Ectodermal cell (in vitro differentiated cells): ENCODE measurements at regions not wholly inside any gene's neighbourhood (a gene's known extent, or its start where the extent isn't known, plus 50 kb on each side); places are given as distances from the start of the nearest gene placed in this dataset.

ENCODE experiments used
- H3K27ac ChIP-seq: 2 replicates; pipeline ENCODE4 v1.7.0; 2013; ENCODE audit warnings: mild to moderate bottlenecking, low read depth, low read length; ENCODE audit not compliant: insufficient read depth, poor library complexity, severe bottlenecking
- H3K27me3 ChIP-seq: 2 replicates; pipeline ENCODE4 v1.7.0; 2013; ENCODE audit warnings: mild to moderate bottlenecking, low read length; ENCODE audit not compliant: insufficient read depth, control insufficient read depth, poor library complexity, severe bottlenecking
- H3K36me3 ChIP-seq: one replicate; pipeline ENCODE4 v1.7.0; 2013; ENCODE audit warnings: low read length; ENCODE audit not compliant: control insufficient read depth, insufficient read depth
- H3K4me1 ChIP-seq: one replicate; pipeline ENCODE4 v1.7.0; 2013; ENCODE audit warnings: low read length; ENCODE audit not compliant: control insufficient read depth, insufficient read depth
- H3K4me3 ChIP-seq: 2 replicates; pipeline ENCODE4 v1.7.0; 2013; ENCODE audit warnings: low read depth, low read length, control low read depth; ENCODE audit not compliant: insufficient read depth
- H3K9me3 ChIP-seq: 2 replicates; pipeline ENCODE4 v1.7.0; 2013; ENCODE audit warnings: mild to moderate bottlenecking, low read length, moderate library complexity; ENCODE audit not compliant: control insufficient read depth
- WGBS, 2 experiments: methylation state at CpG; one replicate each; pipeline ENCODE4 v1.1.7; 2013; ENCODE audit warnings: missing lambda C conversion rate in 2 of 2; 5-methylcytosine and 5-hydroxymethylcytosine counted together

DNA sequence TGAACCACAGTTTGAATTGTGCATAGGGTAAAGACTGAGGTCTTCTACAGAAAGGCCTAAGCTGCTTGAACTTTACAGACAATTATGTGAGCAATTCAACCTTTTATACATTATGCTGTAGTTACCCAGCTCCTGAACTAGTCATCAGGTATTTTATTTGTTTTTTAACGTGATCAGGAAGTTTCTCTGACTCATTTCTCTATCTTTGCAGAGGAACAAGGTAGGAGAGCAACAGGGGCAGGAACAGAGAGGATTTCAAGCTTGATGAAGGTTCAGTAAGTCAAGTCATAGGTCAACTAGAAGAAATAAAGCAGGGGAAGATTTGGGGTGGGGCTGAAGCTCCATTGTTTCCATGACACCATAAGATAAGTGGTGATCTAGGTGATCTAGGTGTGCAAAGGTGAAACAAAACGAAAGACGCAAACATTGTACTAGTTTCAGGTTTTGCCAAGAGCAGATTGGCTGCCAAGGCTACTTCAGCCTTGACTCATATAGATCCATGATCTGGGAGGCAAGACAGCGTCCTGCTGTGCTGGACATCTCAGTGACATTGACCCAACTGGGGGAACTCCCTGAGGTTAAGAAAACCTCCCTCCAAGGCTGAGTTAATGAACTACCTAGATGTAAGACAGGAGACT, 198.1 kb downstream of the DAD1 start:
- no peak overlapping the region for H3K27ac ChIP-seq
- WGBS, 2 experiments = 77 to 78% methylated on average over 4 of the region's 4 CpGs
- H3K4me3 ChIP-seq = no peak overlapping the region
- H3K4me1 ChIP-seq = no peaks in the 10 kb centered on the region
- H3K27me3 ChIP-seq = no peaks in the 10 kb centered on the region
- no peaks in the 10 kb centered on the region for H3K9me3 ChIP-seq
- H3K36me3 ChIP-seq = no peaks in the 10 kb centered on the region

DNA sequence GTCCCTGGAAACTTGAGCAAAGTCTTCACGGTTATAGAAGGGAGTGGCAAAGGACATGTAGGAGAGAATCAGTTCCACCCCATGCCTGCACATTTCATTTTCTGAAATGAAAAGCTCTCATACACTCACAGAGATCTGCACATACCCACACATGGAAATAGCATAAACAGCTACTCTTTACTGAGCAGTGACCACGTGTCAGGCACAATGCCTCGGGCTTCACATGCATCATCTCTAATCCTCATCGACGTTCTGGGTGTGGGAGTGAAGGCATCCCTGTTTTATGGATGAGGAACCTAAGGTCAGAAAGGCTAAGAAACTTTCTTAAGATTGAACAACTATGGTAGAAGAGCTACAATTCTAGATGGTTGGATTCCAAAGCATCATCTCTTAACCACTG, 198.8 kb downstream of the DAD1 start:
- Histone ChIP-seq H3K27me3 (no peaks in the 10 kb centered on the region), H3K27ac (no peak overlapping the region), H3K9me3 (no peaks in the 10 kb centered on the region), H3K4me1 (no peaks in the 10 kb centered on the region), H3K4me3 (no peak overlapping the region), H3K36me3 (no peaks in the 10 kb centered on the region)
- WGBS, 2 experiments = 94 to 96% methylated on average over 5 of the region's 5 CpGs

DNA sequence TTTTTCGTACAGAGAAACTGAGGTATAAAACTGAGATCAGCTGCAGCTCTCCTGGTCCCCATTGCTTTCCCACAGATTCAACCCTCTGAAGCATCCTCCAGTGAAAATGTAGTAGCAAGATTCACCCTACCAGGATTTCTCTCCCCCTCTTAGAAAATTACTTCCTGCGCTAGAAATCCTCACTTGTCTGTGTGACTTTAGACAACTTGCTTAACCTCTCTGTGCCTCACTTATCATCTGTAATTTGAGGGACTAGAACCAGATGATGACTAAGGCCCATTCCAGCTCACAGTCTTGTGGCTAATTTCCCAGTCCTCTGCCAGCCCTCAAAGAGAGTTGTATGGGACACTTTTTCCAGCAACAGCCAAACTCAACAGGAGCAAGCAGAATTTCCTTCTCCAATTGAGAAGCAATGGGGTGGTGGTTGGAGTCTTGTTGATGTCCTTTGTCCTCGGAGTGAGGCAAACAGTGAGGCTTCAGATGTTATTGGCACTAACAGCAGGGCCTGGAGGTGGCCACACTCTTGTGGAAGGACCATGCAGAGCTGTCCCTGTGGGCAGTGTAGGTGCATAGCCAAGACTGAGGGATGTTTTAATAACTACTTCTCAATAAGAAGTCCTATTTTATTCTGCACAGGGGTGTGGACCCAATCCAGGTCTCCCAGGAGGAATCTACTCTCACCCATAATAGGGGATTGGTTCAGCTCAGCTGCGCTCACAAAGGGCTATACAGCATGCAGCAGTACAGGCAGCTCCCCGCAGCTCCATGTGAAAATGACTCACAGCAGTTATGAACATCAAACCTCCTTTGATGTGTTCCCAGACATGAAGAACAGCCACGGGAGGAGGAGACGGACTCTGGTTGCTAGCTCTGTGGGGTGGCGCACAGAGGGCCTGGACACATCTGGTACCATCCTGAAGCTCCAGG, 200.1 kb downstream of the DAD1 start:
- Histone ChIP-seq H3K9me3 (no peaks in the 10 kb centered on the region), H3K27ac (no peak overlapping the region), H3K36me3 (no peaks in the 10 kb centered on the region), H3K4me3 (no peak overlapping the region), H3K27me3 (no peaks in the 10 kb centered on the region), H3K4me1 (no peaks in the 10 kb centered on the region)
- 91 to 92% methylated on average over 8 of the region's 8 CpGs for WGBS, 2 experiments

DNA sequence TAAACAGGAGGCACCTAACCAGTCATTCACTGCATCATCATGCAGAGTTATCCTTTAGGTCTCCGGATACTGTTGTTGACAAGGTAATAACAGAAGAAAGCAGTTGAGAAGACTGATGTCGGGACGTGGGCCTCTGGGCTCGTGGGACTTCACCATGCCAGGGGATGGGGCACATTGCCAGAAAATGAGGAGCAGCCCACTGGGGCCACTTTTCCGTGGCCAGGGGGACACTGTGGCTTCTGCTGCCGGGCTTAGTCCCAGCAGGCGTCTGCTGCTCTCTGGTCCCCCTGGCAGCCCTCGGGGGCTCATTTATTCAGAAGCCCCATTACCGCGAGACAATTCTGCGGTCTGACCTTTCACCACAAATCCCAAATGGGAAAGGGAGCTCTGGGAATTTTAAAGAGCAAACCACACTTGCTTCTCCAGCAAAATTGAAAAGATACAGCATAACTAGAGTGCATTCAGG, 201.2 kb downstream of the DAD1 start:
- no peaks in the 10 kb centered on the region for H3K36me3 ChIP-seq

DNA sequence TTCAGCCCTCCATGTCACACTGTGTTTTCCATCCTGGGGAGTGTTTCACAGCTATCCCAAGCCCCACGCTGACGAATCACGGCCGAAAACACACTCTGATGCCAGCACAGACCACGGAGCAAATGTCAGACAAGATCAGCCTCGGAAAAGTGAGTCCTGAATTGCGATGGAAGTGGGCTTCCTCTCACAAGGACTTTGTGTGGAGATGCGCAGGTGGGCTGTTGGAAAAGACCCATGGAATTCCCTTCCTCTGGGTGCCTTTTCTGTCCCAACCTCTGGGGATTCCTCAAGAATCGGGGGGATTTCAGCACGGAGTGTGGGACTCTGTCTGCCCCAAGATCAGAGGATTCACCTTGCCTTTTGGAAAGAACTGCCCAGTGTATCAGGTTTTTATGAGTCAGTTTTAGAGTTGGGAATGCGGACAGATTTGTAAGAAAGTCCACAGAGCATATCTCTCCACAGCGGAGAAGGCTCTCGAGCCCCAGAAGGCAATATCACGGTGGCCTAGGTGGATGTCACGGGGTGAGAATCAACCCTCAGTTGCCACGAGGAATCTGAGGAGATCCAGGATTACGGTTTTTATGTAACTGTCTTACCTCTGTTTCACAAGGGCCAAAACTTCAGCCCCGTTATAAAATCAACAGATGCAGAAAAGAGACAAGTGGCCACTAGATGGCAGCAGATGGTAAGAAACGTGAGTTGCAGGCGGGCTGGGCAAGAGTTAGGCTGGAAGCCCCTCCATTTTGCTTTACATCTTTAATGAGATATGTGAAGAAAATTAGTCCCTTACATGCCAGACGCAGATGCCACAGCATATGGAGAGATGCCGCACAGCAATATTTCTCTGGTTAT, 201.9 kb downstream of the DAD1 start:
- WGBS, 2 experiments = 60 to 62% methylated on average over 22 of the region's 22 CpGs
- Histone ChIP-seq H3K4me1 (no peaks in the 10 kb centered on the region), H3K27ac (no peak overlapping the region), H3K9me3 (no peaks in the 10 kb centered on the region), H3K27me3 (no peaks in the 10 kb centered on the region), H3K36me3 (no peaks in the 10 kb centered on the region), H3K4me3 (no peak overlapping the region)

More for the DNA sequence above, 201.2 kb downstream of the DAD1 start:
- Histone ChIP-seq H3K27me3 (no peaks in the 10 kb centered on the region), H3K9me3 (no peaks in the 10 kb centered on the region), H3K4me1 (no peaks in the 10 kb centered on the region), H3K27ac (no peak overlapping the region), H3K4me3 (no peak overlapping the region)
- WGBS, 2 experiments = 82 to 84% methylated on average over 11 of the region's 11 CpGs

DNA sequence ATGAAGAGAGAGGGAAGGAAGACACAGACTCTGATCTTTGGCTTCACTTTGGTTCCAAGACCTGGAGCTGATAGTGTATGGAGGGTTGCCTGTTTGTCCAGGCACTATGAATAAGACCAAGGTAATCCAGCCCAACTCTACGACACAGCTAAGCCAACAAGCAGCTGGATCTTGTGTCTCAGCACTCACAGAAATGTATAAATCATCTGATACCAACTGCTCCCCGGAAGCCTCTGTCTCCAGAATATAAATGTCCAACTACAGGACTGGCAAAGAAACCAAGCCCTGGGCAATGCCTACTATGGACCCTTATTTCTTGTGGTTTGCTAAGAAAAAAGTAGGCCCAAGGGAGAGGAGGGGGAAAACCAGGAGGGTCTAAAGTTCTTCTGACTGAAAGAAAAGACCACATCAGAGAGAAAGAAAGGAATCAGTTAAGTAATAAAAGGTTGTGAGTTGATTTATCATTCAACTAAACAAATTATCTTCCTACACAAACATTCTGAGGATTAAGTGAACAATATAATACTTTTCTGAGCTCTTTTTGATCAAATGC, 204.0 kb downstream of the DAD1 start:
- Histone ChIP-seq H3K27ac (no peak overlapping the region), H3K36me3 (no peaks in the 10 kb centered on the region), H3K4me1 (peaks cover 5% of the 10 kb centered on the region), H3K4me3 (no peak overlapping the region), H3K27me3 (no peaks in the 10 kb centered on the region), H3K9me3 (no peaks in the 10 kb centered on the region)
- WGBS, 2 experiments = 85 to 97% methylated on average over 2 of the region's 2 CpGs

DNA sequence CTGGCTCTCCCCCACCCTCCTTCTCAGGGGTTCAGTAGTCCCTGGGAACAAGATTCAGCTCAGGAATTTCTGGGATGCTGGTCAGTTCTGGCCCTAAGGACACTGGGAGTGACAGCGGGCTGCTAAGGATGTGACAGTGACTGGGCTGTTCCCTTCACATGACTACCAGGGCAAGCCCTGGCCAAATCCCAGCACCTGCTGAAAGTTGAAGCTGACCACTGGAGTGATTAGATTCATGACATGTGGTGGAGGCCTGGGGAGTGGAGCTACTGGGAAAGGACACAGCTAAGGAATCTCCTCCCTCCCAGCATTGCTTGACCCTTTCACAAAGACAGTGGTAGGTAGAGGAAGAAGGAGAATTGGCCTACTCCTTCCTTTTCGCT, 204.9 kb downstream of the DAD1 start:
- Histone ChIP-seq H3K9me3 (no peaks in the 10 kb centered on the region), H3K27ac (no peak overlapping the region), H3K27me3 (no peaks in the 10 kb centered on the region), H3K36me3 (no peaks in the 10 kb centered on the region), H3K4me3 (no peak overlapping the region), H3K4me1 (peaks cover 5% of the 10 kb centered on the region)
- 99 to 100% methylated on average over 2 of the region's 2 CpGs for WGBS, 2 experiments

DNA sequence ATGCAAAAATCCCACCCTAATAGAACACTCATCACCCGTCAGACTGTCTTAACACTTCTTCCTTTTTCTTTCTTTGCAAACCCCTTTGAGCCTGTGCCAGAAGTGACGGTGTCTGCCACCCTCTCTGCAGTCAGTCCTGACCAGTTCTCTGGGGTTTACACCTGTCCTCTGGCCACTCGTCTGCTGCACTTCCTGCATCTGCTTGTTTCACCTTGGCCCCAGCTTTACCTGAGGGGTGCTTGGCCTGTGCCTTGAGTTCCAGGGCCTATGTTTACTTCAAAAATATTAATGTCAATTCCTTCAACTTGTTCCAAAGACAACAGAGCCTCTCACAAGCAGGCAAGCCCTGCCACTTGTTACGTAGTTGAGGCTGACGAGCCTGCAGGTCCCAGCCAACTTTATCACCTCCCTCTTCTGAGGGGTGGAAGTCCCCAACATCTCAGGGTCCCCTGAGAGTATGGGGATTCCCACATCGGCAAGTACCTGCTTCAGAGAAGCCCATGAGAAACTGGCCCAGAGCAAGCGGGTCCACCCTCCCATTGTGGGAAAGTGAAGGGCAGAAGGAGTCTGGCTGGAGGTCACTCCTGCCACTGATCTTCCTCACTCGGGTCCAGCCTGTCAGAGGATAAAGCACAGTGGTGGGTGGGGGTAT, 205.4 kb downstream of the DAD1 start:
- WGBS, 2 experiments = 79 to 81% methylated on average over 8 of the region's 8 CpGs
- H3K27me3 ChIP-seq = no peaks in the 10 kb centered on the region
- no peaks in the 10 kb centered on the region for H3K9me3 ChIP-seq
- no peak overlapping the region for H3K27ac ChIP-seq
- H3K4me1 ChIP-seq = peaks cover 5% of the 10 kb centered on the region
- H3K4me3 ChIP-seq = no peak overlapping the region
- H3K36me3 ChIP-seq = no peaks in the 10 kb centered on the region

DNA sequence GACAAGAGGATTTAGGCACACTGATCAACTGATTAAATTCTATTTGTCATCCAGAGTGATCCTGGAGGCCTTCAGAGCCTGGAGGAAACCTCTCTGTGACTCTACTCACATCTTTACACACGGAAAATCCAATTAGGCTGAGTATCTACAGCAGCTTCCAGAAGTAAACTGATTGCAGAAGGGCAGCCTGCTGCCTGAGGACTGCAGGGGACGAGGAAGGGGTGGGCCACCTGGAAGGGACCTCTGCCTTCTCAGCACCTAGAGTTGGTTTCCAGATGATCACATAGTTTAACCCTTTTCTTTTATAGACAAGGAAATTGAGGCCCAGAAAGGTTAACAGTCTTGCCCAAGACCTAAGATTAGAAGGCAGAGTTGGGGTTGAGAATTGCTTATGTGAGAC, 206.1 kb downstream of the DAD1 start:
- Histone ChIP-seq H3K36me3 (no peaks in the 10 kb centered on the region), H3K4me1 (peaks cover 5% of the 10 kb centered on the region), H3K27ac (no peak overlapping the region), H3K4me3 (no peak overlapping the region), H3K9me3 (no peaks in the 10 kb centered on the region), H3K27me3 (no peaks in the 10 kb centered on the region)
- WGBS, 2 experiments = 89 to 96% methylated on average over 2 of the region's 2 CpGs
